Panc1 (cell line): ENCODE measurements at regions not wholly inside any gene's neighbourhood (a gene's known extent, or its start where the extent isn't known, plus 50 kb on each side); places are given as distances from the start of the nearest gene placed in this dataset.

Source experiments
- CTCF ChIP-seq: fragments of 450-650 bp; IDR thresholded peaks from 2 replicates; pipeline ENCODE4 v1.5.1; 2017; ENCODE audit warnings: mild to moderate bottlenecking
- SIN3A ChIP-seq: IDR thresholded peaks from 2 replicates; pipeline ENCODE4 v1.6.1; 2012; ENCODE audit warnings: low read depth, mild to moderate bottlenecking, low read length, moderate library complexity, borderline replicate concordance; ENCODE audit not compliant: insufficient read depth

- TF ChIP-seq CTCF: no peak
- no peak for TF ChIP-seq SIN3A
Observed at GRCh38 chr2:204494681-204495080, 50.6 kb upstream of the PARD3B start.
